ENCODE measurements at regions not wholly inside any gene's neighbourhood (a gene's known extent, or its start where the extent isn't known, plus 50 kb on each side); places are given as distances from the start of the nearest gene placed in this dataset.

- Histone ChIP-seq H3K4me1 (no peaks in the 10 kb centered on the region), H3K27ac (no peak overlapping the region), H3K27me3 (no peaks in the 10 kb centered on the region), H3K4me3 (no peak overlapping the region), H3K9me3 (no peaks in the 10 kb centered on the region), H3K36me3 (no peaks in the 10 kb centered on the region)
- DNase-seq (no peak), ATAC-seq (no peak)
- intact Hi-C loops (cut with DNase I): no loop called here
- TF ChIP-seq CTCF (IDR thresholded peaks at IDR 0.05) (no peak), POLR2A (IDR thresholded peaks at IDR 0.05) (no peak)
Measured at GRCh38 chr4:106687026-106687425, 318.4 kb upstream of the GIMD1 start.

DNA sequence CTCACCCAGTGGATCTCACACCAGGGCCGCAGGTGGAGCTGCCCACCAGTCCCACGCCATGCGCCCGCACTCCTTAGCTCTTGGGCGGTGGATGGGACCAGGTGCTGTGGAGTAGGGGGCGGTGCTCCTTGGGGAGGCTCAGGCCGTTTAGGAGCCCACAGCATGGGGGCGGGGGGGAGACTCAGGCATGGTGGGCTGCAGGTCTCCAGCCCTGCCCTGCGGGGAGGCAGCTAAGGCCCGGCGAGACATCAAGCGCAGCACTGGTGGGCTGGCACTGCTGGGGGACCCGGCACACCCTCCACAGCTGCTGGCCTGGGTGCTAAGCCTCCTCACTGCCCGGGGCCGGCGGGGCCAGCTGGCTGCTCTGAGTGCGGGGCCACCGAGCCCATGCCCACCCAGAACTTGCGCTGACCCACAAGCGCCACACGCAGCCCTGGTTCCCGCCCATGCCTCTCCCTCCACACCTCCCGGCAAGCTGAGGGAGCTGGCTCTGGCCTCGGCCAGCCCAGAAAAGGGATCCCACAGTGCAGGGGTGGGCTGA is 312.9 kb upstream of the GIMD1 start:
- WGBS, 4 donors: 67 to 87% (median 86%) methylated on average over 3 to 24 of the region's 24 CpGs
- H3K27ac ChIP-seq: no peak overlapping the region
- H3K9me3 ChIP-seq: no peaks in the 10 kb centered on the region
- H3K4me1 ChIP-seq: peaks cover 0 to 11% (median 0%) of the 10 kb centered on the region in 12 donors
- no peak for DNase-seq
- intact Hi-C loops (cut with DNase I): no loop called here
- no peak overlapping the region for H3K4me3 ChIP-seq
- ATAC-seq: no peak
- TF ChIP-seq POLR2A (IDR thresholded peaks at IDR 0.05) (no peak), CTCF (IDR thresholded peaks at IDR 0.05) (no peak)
- no peaks in the 10 kb centered on the region for H3K27me3 ChIP-seq
- no peaks in the 10 kb centered on the region for H3K36me3 ChIP-seq

DNA sequence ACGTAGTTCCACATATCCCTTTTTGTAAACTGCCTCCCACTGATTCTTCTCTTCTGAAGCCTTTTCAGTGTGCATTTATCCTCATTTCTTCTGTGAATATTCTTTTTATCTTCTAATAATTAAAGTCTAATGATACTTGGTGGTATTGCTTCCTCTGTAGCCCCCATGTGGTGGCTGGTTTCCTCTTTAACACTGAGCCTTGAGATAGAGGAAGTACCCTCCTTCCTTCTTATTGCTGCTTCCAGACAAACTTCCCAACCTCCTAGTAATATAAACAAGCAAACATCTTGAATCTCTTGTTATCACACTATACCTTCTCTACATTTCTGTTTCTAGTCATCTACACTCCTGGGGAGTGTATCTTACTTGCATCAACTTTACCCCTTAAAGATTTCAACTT is 310.5 kb upstream of the GIMD1 start:
- Histone ChIP-seq H3K27me3 (no peaks in the 10 kb centered on the region), H3K36me3 (no peaks in the 10 kb centered on the region), H3K9me3 (peaks cover 0 to 9% (median 0%) of the 10 kb centered on the region in 12 donors), H3K4me3 (no peak overlapping the region), H3K27ac (no peak overlapping the region), H3K4me1 (peaks cover 0 to 11% (median 0%) of the 10 kb centered on the region in 12 donors)
- 59 to 75% (median 69%) methylated on average over 1 of the region's 1 CpG for WGBS, 4 donors
- intact Hi-C loops (cut with DNase I): no loop called here
- TF ChIP-seq CTCF (IDR thresholded peaks at IDR 0.05) (no peak), POLR2A (IDR thresholded peaks at IDR 0.05) (no peak)
- DNase-seq: no peak
- ATAC-seq: no peak

GRCh38 chr4:106677213-106677612 is 308.6 kb upstream of the GIMD1 start:
- Histone ChIP-seq H3K9me3 (peaks cover 0 to 12% (median 0%) of the 10 kb centered on the region in 12 donors), H3K4me1 (peaks cover 0 to 11% (median 0%) of the 10 kb centered on the region in 12 donors), H3K36me3 (no peaks in the 10 kb centered on the region), H3K4me3 (no peak overlapping the region), H3K27ac (no peak overlapping the region), H3K27me3 (no peaks in the 10 kb centered on the region)
- TF ChIP-seq POLR2A (IDR thresholded peaks at IDR 0.05): no peak
- no peak for TF ChIP-seq CTCF (IDR thresholded peaks at IDR 0.05)
- no peak for ATAC-seq
- DNase-seq: no peak
- intact Hi-C loops (cut with DNase I): no loop called here
